Fibroblast of skin of left quadriceps (primary cell): ENCODE measurements at regions not wholly inside any gene's neighbourhood (a gene's known extent, or its start where the extent isn't known, plus 50 kb on each side); places are given as distances from the start of the nearest gene placed in this dataset.

Experiments used
- DNase-seq, 2 experiments: peaks; one replicate each; pipeline ENCODE4 v3.0.0-alpha.2; 2013; ENCODE audit warnings: low read depth in 2 of 2

- DNase-seq = no peak
These were observed 459.4 kb upstream of the ROBO1 start for GRCh38 chr3:80227216-80227615.

GRCh38 chr3:80215191-80215590 is 447.4 kb upstream of the ROBO1 start:
- DNase-seq = no peak

- DNase-seq = no peak
These were observed 445.3 kb upstream of the ROBO1 start for GRCh38 chr3:80213086-80213485.

- DNase-seq = peak; percentile 67 to 72
These were observed 425.1 kb upstream of the ROBO1 start for GRCh38 chr3:80192936-80193335.

GRCh38 chr3:80190051-80190450 is 422.3 kb upstream of the ROBO1 start:
- peak; percentile 95 for DNase-seq

GRCh38 chr3:80187981-80188380 is 420.2 kb upstream of the ROBO1 start:
- peak; percentile 28 to 39 for DNase-seq

GRCh38 chr3:80159990-80160506 is 392.2 kb upstream of the ROBO1 start:
- DNase-seq = peak; percentile 15 to 27

GRCh38 chr3:80158332-80158731 is 390.5 kb upstream of the ROBO1 start:
- no peak for DNase-seq

- no peak for DNase-seq
These were observed 389.7 kb upstream of the ROBO1 start for GRCh38 chr3:80157546-80157945.

GRCh38 chr3:80152692-80153091 is 384.9 kb upstream of the ROBO1 start:
- DNase-seq = no peak

GRCh38 chr3:80142714-80143113 is 374.9 kb upstream of the ROBO1 start:
- no peak for DNase-seq

- DNase-seq = no peak
These were observed 373.8 kb upstream of the ROBO1 start for GRCh38 chr3:80141557-80141956.

- DNase-seq = no peak
These were observed 348.5 kb upstream of the ROBO1 start for GRCh38 chr3:80116281-80116680.

GRCh38 chr3:80114694-80115093 is 346.9 kb upstream of the ROBO1 start:
- DNase-seq = no peak

GRCh38 chr3:80113331-80113730 is 345.5 kb upstream of the ROBO1 start:
- DNase-seq = no peak

GRCh38 chr3:80099559-80100066 is 331.8 kb upstream of the ROBO1 start:
- no peak for DNase-seq

- DNase-seq = peak; percentile 30
These were observed 329.9 kb upstream of the ROBO1 start for GRCh38 chr3:80097674-80098073.

- DNase-seq = no peak
These were observed 329.1 kb upstream of the ROBO1 start for GRCh38 chr3:80096909-80097308.

- peak; percentile 21 to 22 for DNase-seq
These were observed 326.8 kb upstream of the ROBO1 start for GRCh38 chr3:80094589-80094988.

- peak; percentile 50 to 57 for DNase-seq
These were observed 320.0 kb upstream of the ROBO1 start for GRCh38 chr3:80087767-80088166.

GRCh38 chr3:80086426-80086825 is 318.6 kb upstream of the ROBO1 start:
- DNase-seq = no peak

- DNase-seq = peak in 1 of 2 experiments; percentile 23
These were observed 312.1 kb upstream of the ROBO1 start for GRCh38 chr3:80079886-80080285.

- no peak for DNase-seq
These were observed 300.7 kb upstream of the ROBO1 start for GRCh38 chr3:80068459-80068858.

GRCh38 chr3:80063535-80063934 is 295.7 kb upstream of the ROBO1 start:
- no peak for DNase-seq
